ENCODE measurements at regions not wholly inside any gene's neighbourhood (a gene's known extent, or its start where the extent isn't known, plus 50 kb on each side); places are given as distances from the start of the nearest gene placed in this dataset.

DNA sequence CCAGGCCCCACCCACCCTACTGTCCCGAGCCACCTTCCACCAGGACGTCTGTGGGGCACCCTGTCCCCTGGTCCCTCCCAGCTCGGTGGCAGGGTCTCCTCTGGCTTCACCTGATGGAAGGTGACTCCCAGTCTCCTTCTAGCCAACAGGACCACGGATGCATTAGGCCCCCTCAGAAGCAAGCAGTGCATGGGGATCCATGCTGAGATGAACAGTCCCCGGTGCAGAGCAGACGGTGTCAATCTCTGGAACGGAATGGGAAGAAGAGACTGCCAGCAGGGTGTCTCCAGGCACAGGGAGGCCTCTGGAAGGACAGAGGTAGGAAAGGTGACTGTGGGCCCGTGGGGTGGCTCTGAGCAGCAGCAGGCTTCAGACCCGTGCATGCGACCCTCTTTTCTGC lies 65.2 kb upstream of the FZD7 start:
- no peak for DNase-seq (ENCODE audit: low spot score in 2 of 2)
- Histone ChIP-seq H3K4me3 (no peak overlapping the region), H3K27ac (no peak overlapping the region), H3K36me3 (no peaks in the 10 kb centered on the region), H3K4me1 (no peaks in the 10 kb centered on the region), H3K27me3 (no peaks in the 10 kb centered on the region), H3K9me3 (no peaks in the 10 kb centered on the region)
- TF ChIP-seq, protein P1, sequence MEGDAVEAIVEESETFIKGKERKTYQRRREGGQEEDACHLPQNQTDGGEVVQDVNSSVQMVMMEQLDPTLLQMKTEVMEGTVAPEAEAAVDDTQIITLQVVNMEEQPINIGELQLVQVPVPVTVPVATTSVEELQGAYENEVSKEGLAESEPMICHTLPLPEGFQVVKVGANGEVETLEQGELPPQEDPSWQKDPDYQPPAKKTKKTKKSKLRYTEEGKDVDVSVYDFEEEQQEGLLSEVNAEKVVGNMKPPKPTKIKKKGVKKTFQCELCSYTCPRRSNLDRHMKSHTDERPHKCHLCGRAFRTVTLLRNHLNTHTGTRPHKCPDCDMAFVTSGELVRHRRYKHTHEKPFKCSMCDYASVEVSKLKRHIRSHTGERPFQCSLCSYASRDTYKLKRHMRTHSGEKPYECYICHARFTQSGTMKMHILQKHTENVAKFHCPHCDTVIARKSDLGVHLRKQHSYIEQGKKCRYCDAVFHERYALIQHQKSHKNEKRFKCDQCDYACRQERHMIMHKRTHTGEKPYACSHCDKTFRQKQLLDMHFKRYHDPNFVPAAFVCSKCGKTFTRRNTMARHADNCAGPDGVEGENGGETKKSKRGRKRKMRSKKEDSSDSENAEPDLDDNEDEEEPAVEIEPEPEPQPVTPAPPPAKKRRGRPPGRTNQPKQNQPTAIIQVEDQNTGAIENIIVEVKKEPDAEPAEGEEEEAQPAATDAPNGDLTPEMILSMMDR (IDR thresholded peaks at IDR 0.05): no peak
- intact Hi-C loops (cut with DNase I): no loop called here

DNA sequence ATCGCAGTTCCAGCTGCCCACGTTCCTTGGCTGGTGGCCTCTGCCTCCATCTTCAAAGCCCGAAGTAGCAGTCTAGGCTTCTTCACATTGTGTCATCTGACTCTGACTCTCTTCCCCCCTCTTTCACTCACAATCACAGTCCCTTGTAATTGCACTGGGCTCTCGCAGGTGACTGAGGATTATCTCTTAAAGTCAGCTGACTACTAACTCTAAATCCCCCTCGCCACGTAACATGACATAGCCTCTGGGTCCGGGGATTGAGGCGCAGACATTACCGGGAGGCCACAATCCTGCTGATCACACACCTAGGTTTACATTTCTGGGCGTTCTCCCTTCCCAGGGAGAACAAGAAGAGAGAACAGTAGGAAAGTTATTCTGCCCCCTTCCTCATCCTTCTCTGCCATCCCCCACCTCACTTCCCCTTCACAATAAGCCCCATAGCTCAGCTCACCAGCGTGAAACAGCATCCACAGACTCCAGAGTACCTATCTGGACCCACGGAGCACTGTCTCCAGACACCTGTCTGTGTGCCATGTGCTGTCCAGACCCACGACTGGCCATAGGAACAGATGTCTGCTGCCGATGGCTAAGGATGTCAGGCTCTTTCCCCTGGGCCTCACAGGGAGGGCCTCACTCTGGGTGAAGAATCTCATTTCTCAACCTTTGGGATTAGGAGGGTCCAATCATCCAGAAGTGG lies 64.3 kb upstream of the FZD7 start:
- Histone ChIP-seq H3K9me3 (no peaks in the 10 kb centered on the region), H3K4me1 (no peaks in the 10 kb centered on the region), H3K4me3 (no peak overlapping the region), H3K36me3 (no peaks in the 10 kb centered on the region), H3K27me3 (no peaks in the 10 kb centered on the region), H3K27ac (no peak overlapping the region)
- DNase-seq (ENCODE audit: low spot score in 2 of 2): no peak
- TF ChIP-seq, protein P1 (IDR thresholded peaks at IDR 0.05): no peak
- intact Hi-C loops (cut with DNase I): no loop called here

DNA sequence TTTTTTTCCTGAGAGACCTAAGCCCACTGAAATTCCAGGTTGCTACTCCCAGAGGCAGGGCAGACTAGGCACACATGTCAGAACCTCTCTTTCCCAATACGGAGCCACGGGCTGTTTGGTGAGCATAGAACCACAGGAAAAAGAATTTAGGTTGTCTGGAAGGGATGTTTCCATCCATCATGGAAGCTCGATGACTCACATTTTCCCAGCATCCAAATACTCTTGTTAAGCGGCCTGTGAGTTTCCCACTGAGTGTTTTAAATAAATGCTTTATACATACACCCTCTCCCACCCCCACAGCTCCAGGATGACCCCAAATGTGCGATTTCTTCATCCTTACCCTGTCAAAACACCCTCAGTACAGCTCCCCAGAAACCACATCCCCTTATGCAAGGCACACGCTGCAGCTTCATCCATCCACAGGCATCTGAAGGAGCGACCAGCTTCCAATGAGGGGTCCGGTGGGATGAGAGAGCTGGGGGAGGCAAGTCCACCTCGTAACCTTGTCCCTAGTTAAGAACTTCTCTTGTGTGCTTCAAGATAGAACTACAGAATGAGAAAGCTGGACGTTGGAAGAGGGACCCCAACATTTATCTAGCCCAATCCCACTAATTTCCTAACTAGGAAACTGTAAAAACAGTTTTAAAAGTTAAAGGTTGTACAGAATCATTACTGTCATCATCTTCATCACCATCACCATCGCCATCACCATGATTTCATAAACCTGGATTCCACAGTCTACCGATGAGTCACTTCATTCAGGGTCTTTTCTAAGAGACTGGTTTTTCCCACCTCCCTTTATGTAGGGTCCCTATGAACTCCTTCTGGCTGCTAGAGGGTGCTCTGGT lies 63.5 kb upstream of the FZD7 start:
- Histone ChIP-seq H3K27me3 (no peaks in the 10 kb centered on the region), H3K36me3 (no peaks in the 10 kb centered on the region), H3K4me1 (no peaks in the 10 kb centered on the region), H3K4me3 (no peak overlapping the region), H3K9me3 (no peaks in the 10 kb centered on the region), H3K27ac (no peak overlapping the region)
- intact Hi-C loops (cut with DNase I): no loop called here
- TF ChIP-seq, protein P1 (IDR thresholded peaks at IDR 0.05): no peak
- DNase-seq (ENCODE audit: low spot score in 2 of 2): no peak

DNA sequence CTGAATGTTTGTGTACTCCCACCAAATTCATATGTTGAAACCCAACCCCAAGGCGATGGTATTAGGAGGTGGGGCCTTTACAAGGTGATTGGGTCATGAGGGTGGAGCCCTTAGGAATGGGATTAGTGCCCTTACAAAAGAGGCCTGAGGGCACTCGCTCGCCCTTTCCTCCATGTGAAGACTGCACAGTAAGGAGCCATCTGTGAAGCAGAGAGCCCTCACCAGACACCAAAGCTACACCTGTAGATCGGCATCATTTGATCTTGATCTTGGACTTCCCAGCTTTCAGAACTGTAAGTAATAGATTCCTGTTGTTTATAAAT lies 62.9 kb upstream of the FZD7 start:
- Histone ChIP-seq H3K9me3 (no peaks in the 10 kb centered on the region), H3K27ac (no peak overlapping the region), H3K4me1 (no peaks in the 10 kb centered on the region), H3K4me3 (no peak overlapping the region), H3K27me3 (no peaks in the 10 kb centered on the region), H3K36me3 (no peaks in the 10 kb centered on the region)
- TF ChIP-seq, protein P1 (IDR thresholded peaks at IDR 0.05): no peak
- intact Hi-C loops (cut with DNase I): no loop called here
- DNase-seq (ENCODE audit: low spot score in 2 of 2): no peak

DNA sequence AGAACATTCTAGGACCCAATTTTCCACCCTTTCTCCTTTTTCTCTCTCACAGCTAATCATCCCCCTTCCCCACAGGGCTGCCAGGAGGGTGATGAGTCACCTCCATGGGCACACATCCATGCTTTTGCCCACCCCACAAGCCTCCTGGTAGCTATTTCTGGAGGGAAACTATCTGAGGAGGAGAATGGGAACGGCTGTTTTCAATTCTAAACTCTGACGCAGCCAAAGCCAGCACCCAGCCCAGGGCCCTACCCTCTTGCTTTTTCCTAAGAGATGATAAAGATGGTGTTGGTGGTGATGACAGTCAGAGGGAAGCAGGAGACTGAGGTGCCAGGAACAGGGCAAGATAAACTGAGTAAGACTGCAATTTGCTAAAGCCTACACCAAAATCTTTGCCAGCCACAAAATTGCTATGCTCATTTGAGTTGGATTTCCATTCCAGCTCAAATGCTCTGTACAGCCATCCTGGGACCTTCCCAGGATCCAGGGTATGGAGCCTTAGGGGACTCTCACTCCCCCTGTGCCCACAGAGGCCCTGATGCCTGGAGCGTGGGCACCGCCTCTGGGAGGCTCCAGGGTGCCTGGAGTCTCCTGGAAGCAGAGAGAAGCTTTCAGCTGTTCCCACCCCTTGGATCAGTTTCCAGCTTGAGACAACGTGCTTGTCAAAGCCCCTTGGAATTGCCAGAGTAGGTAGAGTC lies 62.0 kb upstream of the FZD7 start:
- Histone ChIP-seq H3K27me3 (no peaks in the 10 kb centered on the region), H3K4me3 (no peak overlapping the region), H3K4me1 (no peaks in the 10 kb centered on the region), H3K9me3 (no peaks in the 10 kb centered on the region), H3K27ac (peak overlapping the region in 1 of 2 donors; percentile 12), H3K36me3 (no peaks in the 10 kb centered on the region)
- TF ChIP-seq, protein P1 (IDR thresholded peaks at IDR 0.05): no peak
- intact Hi-C loops (cut with DNase I): no loop called here
- no peak for DNase-seq (ENCODE audit: low spot score in 2 of 2)

All from ascending aorta (tissue), 2 donors.